Subcutaneous abdominal adipose tissue (tissue), 5 donors: ENCODE measurements at regions not wholly inside any gene's neighbourhood (a gene's known extent, or its start where the extent isn't known, plus 50 kb on each side); places are given as distances from the start of the nearest gene placed in this dataset.
"Not testable (repeated sequence)": the region's sequence is repeated elsewhere in the genome, so short reads cannot be mapped to it uniquely, and the experiment has no call there.

ENCODE experiments used
- H3K27ac ChIP-seq: one replicate; pipeline ENCODE4 v1.7.0; 2013; ENCODE audit warnings: low read depth, mild to moderate bottlenecking, inconsistent platforms, low read length, moderate library complexity
- H3K27me3 ChIP-seq, 5 donors: one replicate each; pipeline ENCODE4 v1.7.0; 2013; ENCODE audit warnings: low read length in 5 of 5, inconsistent platforms in 1 of 5; ENCODE audit not compliant: control insufficient read depth in 5 of 5, insufficient read depth in 4 of 5
- H3K36me3 ChIP-seq, 5 donors: one replicate each; pipeline ENCODE4 v1.7.0; 2013; ENCODE audit warnings: low read length in 5 of 5; ENCODE audit not compliant: control insufficient read depth in 5 of 5, insufficient read depth in 5 of 5
- H3K4me1 ChIP-seq, 5 donors: one replicate each; pipeline ENCODE4 v1.7.0; 2013; ENCODE audit warnings: low read length in 5 of 5, mild to moderate bottlenecking in 3 of 5, moderate library complexity in 1 of 5; ENCODE audit not compliant: control insufficient read depth in 5 of 5, insufficient read depth in 5 of 5
- H3K4me3 ChIP-seq, 5 donors: one replicate each; pipeline ENCODE4 v1.7.0; 2013; ENCODE audit warnings: low read length in 5 of 5, low read depth in 1 of 5
- H3K9ac ChIP-seq, 5 donors: one replicate each; pipeline ENCODE4 v1.7.0; 2013; ENCODE audit warnings: low read length in 5 of 5, mild to moderate bottlenecking in 4 of 5, moderate library complexity in 3 of 5
- H3K9me3 ChIP-seq, 5 donors: one replicate each; pipeline ENCODE4 v1.7.0; 2013; ENCODE audit warnings: low read length in 5 of 5; ENCODE audit not compliant: control insufficient read depth in 5 of 5
- donor health status: healthy.
- donor health status: healthy.
- donor health status: healthy.
- donor health status: healthy.
- donor health status: healthy.

- H3K27ac ChIP-seq, H3K4me3 ChIP-seq, H3K9me3 ChIP-seq, H3K36me3 ChIP-seq, H3K4me1 ChIP-seq, H3K9ac ChIP-seq, H3K27me3 ChIP-seq: not testable (repeated sequence)
Observed at GRCh38 chr12:127154830-127155229, 1112.1 kb upstream of the TMEM132C start.

DNA sequence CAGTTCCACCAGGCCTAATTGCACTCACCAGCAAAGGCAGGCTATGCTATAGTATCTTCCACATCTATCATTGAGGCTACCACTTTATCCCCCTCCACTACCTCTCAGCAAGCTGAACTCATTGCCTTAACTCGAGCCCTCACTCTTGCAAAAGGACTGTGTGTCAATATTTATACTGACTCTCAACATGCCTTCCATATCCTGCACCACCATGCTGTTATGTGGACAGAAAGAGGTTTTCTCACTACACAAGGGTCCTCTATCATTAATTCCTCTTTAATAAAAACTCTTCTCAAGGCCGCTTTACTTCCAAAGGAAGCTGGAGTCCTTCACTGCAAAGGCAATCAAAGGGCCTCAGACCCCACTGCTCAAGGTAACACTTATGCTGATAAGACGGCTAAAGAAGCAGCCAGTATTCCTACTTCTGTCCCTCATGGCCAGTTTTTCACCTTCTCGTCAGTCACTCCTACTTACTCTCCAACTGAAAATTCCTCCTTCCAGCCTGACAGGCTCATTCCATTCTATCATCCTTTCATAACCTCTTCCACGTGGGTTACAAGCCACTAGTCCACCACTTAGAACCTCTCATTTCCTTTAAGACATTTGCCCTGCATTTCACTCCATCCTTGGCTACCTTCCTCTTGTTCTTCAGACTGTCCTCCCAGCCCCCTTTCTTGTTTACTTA, 1110.9 kb upstream of the TMEM132C start:
- not testable (repeated sequence) for H3K27ac ChIP-seq, H3K9ac ChIP-seq, H3K4me1 ChIP-seq, H3K9me3 ChIP-seq, H3K36me3 ChIP-seq, H3K4me3 ChIP-seq, H3K27me3 ChIP-seq

DNA sequence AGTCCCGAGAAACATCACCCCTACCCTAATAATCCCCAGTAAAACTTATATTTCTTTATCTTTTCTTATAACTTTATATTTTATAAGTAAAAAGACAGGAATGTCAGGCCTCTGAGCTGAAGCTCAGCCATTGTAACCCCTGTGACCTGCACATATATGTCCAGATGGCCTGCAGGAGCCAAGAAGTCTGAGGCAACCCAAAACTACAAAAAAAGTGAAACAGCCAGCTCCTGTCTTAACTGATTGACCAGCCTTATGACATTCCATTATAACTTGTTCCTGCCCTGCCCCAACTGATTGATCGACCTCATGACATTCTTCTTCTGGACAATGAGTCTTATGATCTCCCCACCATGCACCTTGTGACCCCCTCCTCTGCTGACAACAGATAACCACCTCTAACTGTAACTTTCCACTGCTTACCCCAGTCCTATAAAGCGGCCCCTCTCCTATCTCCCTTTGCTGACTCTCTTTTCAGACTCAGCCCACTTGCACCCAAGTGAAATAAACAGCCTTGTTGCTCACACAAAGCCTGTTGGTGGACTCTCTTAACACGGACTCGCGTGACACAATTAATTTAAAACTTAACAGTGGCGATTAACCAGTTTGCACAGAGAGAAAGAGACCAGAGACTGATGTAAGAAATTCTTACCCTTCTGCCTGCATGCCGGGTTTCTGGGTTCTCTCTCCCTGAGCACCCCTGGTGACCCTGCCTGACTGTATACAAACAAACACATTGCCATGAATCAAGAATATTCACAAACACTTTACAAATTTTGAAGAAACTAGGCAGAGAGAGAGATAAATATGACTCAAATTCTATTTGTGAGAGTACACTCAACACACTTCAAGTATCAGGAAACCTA, 1109.2 kb upstream of the TMEM132C start:
- not testable (repeated sequence) for H3K4me1 ChIP-seq, H3K9ac ChIP-seq, H3K36me3 ChIP-seq, H3K27ac ChIP-seq, H3K27me3 ChIP-seq, H3K4me3 ChIP-seq, H3K9me3 ChIP-seq

- H3K4me3 ChIP-seq, result no peak overlapping the region
- no peaks in the 10 kb centered on the region for H3K36me3 ChIP-seq
- no peak overlapping the region for H3K27ac ChIP-seq
Observed at GRCh38 chr12:127158385-127159061, 1108.4 kb upstream of the TMEM132C start.

GRCh38 chr12:127161466-127161865, 1105.5 kb upstream of the TMEM132C start:
- Histone ChIP-seq H3K4me1 (peaks cover 0 to 4% (median 0%) of the 10 kb centered on the region in 5 donors), H3K9ac (no peak overlapping the region), H3K9me3 (peaks cover 0 to 6% (median 0%) of the 10 kb centered on the region in 5 donors), H3K27ac (no peak overlapping the region), H3K36me3 (no peaks in the 10 kb centered on the region), H3K4me3 (no peak overlapping the region), H3K27me3 (no peaks in the 10 kb centered on the region)

More at GRCh38 chr12:127158385-127159061, 1108.4 kb upstream of the TMEM132C start:
- H3K4me1 ChIP-seq, result no peaks in the 10 kb centered on the region
- no peak overlapping the region for H3K9ac ChIP-seq
- H3K9me3 ChIP-seq, result peaks cover 0 to 6% (median 0%) of the 10 kb centered on the region in 5 donors
- no peaks in the 10 kb centered on the region for H3K27me3 ChIP-seq

GRCh38 chr12:127162307-127162706, 1104.7 kb upstream of the TMEM132C start:
- Histone ChIP-seq H3K27me3 (no peaks in the 10 kb centered on the region), H3K36me3 (no peaks in the 10 kb centered on the region)

GRCh38 chr12:127162902-127163301, 1104.1 kb upstream of the TMEM132C start:
- H3K27ac ChIP-seq, result no peak overlapping the region
- no peaks in the 10 kb centered on the region for H3K36me3 ChIP-seq
- peaks cover 0 to 6% (median 0%) of the 10 kb centered on the region in 5 donors for H3K9me3 ChIP-seq
- no peak overlapping the region for H3K4me3 ChIP-seq
- no peaks in the 10 kb centered on the region for H3K27me3 ChIP-seq
- no peak overlapping the region for H3K9ac ChIP-seq
- peaks cover 0 to 6% (median 0%) of the 10 kb centered on the region in 5 donors for H3K4me1 ChIP-seq

More at GRCh38 chr12:127162307-127162706, 1104.7 kb upstream of the TMEM132C start:
- peaks cover 0 to 6% (median 0%) of the 10 kb centered on the region in 5 donors for H3K9me3 ChIP-seq
- H3K4me3 ChIP-seq, result no peak overlapping the region
- H3K27ac ChIP-seq, result no peak overlapping the region
- H3K9ac ChIP-seq, result no peak overlapping the region
- peaks cover 0 to 6% (median 0%) of the 10 kb centered on the region in 5 donors for H3K4me1 ChIP-seq

- peak overlapping the region; percentile 40 to 56 (median 44) for H3K4me3 ChIP-seq
- H3K27ac ChIP-seq, result peak overlapping the region; percentile 50
- H3K9ac ChIP-seq, result peak overlapping the region in 2 of 5 donors; percentile 12 to 37
Observed at GRCh38 chr12:127165567-127166392, 1101.2 kb upstream of the TMEM132C start.

DNA sequence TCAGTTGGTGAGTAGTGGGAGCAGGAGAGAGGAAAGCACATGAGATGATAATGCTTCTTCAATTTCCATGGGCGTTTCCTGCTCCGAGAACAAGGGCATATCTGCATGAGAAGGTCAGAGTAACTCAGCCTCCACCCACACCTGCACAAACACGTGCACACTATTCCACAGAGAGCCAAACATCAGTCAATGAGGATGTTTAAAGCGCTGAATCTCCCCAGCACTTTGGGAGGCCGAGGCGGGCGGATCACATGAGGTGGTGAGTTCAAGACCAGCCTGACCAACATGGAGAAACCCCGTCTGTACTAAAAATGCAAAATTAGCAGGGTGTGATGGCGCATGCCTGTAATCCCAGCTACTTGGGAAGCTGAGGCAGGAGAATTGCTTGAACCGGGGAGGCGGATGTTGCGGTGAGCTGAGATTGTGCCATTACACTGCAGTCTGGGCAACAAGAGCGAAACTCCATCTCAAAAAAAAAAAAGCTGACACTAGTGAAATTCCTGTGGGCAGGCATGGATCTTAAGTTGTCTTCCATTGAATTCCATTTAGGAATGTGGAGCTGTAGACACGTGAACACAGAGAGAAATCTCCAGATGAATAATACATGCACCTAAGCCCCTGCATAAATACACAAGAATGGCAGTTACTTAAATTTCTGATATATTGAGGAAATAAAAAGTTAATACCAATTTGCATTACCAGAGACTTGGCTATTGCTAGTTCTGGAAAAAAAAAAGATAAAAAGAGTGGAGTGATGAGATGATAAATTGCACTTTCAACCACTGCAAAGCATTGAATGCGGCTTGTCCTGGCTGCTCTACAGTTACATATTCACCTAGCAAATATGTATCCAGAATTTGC, 1097.4 kb upstream of the TMEM132C start:
- H3K27ac ChIP-seq, result no peak overlapping the region
- H3K4me3 ChIP-seq, result no peak overlapping the region
- H3K9me3 ChIP-seq, result no peaks in the 10 kb centered on the region
- no peak overlapping the region for H3K9ac ChIP-seq
- H3K36me3 ChIP-seq, result no peaks in the 10 kb centered on the region
- no peaks in the 10 kb centered on the region for H3K27me3 ChIP-seq
- peaks cover 0 to 20% (median 12%) of the 10 kb centered on the region in 5 donors for H3K4me1 ChIP-seq

More at GRCh38 chr12:127165567-127166392, 1101.2 kb upstream of the TMEM132C start:
- Histone ChIP-seq H3K36me3 (no peaks in the 10 kb centered on the region), H3K4me1 (peaks cover 0 to 16% (median 10%) of the 10 kb centered on the region in 5 donors), H3K27me3 (no peaks in the 10 kb centered on the region), H3K9me3 (peaks cover 0 to 6% (median 0%) of the 10 kb centered on the region in 5 donors)
